H1 (cell line): ENCODE measurements at regions not wholly inside any gene's neighbourhood (a gene's known extent, or its start where the extent isn't known, plus 50 kb on each side); places are given as distances from the start of the nearest gene placed in this dataset.

Experiments used
- CBX5 ChIP-seq: fragments of 300-800, 300-1000 bp; sonication (generic); IDR thresholded peaks from 2 replicates; pipeline ENCODE4 v1.7.1; 2016; ENCODE audit warnings: antibody characterized with exemption, low read length, low read depth
- CHD2 ChIP-seq: IDR thresholded peaks from 2 replicates; pipeline ENCODE4 v1.6.1; 2012; ENCODE audit warnings: low read length, improper control_type of control experiment
- CTBP2 ChIP-seq: IDR thresholded peaks from 2 replicates; pipeline ENCODE4 v1.7.0; 2011; ENCODE audit warnings: borderline replicate concordance, mild to moderate bottlenecking, moderate library complexity, mixed read lengths, low read length; ENCODE audit not compliant: insufficient read depth, insufficient read length
- HDAC2 ChIP-seq, 2 experiments: fragments of 300-600 bp in 1 of 2; sonication (generic) in 1 of 2; IDR thresholded peaks; 2 replicates each; pipeline ENCODE4 v1.6.1; 2011 to 2012; ENCODE audit warnings: low read depth in 2 of 2, low read length in 2 of 2, mild to moderate bottlenecking in 2 of 2, moderate library complexity in 2 of 2, borderline replicate concordance in 1 of 2, inconsistent platforms in 1 of 2
- POU5F1 ChIP-seq: IDR thresholded peaks from 2 replicates; pipeline ENCODE4 v1.6.1; 2011; ENCODE audit warnings: low read depth, mild to moderate bottlenecking, low read length, moderate library complexity
- SIN3A ChIP-seq, 2 experiments: IDR thresholded peaks in 1 of 2; conservative IDR thresholded peaks in 1 of 2; 2 replicates each; pipeline ENCODE4 v1.6.1; 2011 to 2012; ENCODE audit warnings: low read length in 2 of 2, improper control_type of control experiment in 1 of 2, low read depth in 1 of 2, mild to moderate bottlenecking in 1 of 2
- TF ChIP-seq, protein P1 (sequence below): fragments of 300-600 bp; sonication (generic); IDR thresholded peaks from 2 replicates; pipeline ENCODE4 v1.7.1; 2012; ENCODE audit warnings: low read length, moderate library complexity, mild to moderate bottlenecking, inconsistent platforms; ENCODE audit not compliant: insufficient replicate concordance
- TF ChIP-seq, protein P2 (sequence below): IDR thresholded peaks from 2 replicates; pipeline ENCODE4 v1.6.1; 2012; ENCODE audit warnings: inconsistent platforms
- TF ChIP-seq, protein P3 (sequence below): IDR thresholded peaks from 2 replicates; pipeline ENCODE4 v1.6.1; 2011; ENCODE audit warnings: low read depth, mild to moderate bottlenecking, low read length; ENCODE audit not compliant: insufficient read depth

DNA sequence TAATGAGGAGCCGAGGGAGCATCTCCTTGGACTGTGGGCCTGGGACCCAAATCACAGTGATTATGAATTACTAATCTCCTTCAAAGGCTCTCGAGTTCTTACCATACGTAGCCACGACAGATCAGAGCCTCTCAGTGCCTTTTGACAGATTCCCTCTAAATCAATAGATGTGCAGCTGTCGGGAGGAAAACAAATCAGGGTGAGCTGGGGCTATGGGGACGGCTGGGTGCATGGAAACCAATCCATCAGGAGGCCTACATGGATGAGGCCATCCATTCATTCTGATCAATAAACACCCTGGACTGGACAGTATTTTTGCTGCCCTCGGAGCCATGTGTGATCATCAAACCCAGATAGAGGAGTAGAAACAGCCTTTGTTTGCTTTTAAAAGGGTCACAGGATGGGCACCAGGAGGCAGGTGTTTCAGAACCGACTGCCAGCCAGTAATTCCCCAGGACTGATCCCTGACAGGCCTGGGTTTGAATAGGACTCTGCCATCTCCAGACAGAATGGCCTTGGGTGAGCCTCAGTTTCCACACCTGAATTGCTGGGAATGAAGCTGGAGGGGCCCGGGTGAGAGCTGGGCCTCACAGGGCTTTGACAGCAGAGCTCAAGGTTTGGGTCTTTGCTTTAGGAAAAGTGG lies 532.8 kb downstream of the MATN1 start (continued):
- TF ChIP-seq, protein P1, sequence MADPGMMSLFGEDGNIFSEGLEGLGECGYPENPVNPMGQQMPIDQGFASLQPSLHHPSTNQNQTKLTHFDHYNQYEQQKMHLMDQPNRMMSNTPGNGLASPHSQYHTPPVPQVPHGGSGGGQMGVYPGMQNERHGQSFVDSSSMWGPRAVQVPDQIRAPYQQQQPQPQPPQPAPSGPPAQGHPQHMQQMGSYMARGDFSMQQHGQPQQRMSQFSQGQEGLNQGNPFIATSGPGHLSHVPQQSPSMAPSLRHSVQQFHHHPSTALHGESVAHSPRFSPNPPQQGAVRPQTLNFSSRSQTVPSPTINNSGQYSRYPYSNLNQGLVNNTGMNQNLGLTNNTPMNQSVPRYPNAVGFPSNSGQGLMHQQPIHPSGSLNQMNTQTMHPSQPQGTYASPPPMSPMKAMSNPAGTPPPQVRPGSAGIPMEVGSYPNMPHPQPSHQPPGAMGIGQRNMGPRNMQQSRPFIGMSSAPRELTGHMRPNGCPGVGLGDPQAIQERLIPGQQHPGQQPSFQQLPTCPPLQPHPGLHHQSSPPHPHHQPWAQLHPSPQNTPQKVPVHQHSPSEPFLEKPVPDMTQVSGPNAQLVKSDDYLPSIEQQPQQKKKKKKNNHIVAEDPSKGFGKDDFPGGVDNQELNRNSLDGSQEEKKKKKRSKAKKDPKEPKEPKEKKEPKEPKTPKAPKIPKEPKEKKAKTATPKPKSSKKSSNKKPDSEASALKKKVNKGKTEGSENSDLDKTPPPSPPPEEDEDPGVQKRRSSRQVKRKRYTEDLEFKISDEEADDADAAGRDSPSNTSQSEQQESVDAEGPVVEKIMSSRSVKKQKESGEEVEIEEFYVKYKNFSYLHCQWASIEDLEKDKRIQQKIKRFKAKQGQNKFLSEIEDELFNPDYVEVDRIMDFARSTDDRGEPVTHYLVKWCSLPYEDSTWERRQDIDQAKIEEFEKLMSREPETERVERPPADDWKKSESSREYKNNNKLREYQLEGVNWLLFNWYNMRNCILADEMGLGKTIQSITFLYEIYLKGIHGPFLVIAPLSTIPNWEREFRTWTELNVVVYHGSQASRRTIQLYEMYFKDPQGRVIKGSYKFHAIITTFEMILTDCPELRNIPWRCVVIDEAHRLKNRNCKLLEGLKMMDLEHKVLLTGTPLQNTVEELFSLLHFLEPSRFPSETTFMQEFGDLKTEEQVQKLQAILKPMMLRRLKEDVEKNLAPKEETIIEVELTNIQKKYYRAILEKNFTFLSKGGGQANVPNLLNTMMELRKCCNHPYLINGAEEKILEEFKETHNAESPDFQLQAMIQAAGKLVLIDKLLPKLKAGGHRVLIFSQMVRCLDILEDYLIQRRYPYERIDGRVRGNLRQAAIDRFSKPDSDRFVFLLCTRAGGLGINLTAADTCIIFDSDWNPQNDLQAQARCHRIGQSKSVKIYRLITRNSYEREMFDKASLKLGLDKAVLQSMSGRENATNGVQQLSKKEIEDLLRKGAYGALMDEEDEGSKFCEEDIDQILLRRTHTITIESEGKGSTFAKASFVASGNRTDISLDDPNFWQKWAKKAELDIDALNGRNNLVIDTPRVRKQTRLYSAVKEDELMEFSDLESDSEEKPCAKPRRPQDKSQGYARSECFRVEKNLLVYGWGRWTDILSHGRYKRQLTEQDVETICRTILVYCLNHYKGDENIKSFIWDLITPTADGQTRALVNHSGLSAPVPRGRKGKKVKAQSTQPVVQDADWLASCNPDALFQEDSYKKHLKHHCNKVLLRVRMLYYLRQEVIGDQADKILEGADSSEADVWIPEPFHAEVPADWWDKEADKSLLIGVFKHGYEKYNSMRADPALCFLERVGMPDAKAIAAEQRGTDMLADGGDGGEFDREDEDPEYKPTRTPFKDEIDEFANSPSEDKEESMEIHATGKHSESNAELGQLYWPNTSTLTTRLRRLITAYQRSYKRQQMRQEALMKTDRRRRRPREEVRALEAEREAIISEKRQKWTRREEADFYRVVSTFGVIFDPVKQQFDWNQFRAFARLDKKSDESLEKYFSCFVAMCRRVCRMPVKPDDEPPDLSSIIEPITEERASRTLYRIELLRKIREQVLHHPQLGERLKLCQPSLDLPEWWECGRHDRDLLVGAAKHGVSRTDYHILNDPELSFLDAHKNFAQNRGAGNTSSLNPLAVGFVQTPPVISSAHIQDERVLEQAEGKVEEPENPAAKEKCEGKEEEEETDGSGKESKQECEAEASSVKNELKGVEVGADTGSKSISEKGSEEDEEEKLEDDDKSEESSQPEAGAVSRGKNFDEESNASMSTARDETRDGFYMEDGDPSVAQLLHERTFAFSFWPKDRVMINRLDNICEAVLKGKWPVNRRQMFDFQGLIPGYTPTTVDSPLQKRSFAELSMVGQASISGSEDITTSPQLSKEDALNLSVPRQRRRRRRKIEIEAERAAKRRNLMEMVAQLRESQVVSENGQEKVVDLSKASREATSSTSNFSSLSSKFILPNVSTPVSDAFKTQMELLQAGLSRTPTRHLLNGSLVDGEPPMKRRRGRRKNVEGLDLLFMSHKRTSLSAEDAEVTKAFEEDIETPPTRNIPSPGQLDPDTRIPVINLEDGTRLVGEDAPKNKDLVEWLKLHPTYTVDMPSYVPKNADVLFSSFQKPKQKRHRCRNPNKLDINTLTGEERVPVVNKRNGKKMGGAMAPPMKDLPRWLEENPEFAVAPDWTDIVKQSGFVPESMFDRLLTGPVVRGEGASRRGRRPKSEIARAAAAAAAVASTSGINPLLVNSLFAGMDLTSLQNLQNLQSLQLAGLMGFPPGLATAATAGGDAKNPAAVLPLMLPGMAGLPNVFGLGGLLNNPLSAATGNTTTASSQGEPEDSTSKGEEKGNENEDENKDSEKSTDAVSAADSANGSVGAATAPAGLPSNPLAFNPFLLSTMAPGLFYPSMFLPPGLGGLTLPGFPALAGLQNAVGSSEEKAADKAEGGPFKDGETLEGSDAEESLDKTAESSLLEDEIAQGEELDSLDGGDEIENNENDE = no peak
- TF ChIP-seq POU5F1 = no peak
- TF ChIP-seq, protein P2, sequence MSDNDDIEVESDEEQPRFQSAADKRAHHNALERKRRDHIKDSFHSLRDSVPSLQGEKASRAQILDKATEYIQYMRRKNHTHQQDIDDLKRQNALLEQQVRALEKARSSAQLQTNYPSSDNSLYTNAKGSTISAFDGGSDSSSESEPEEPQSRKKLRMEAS = no peak
- TF ChIP-seq CHD2 = no peak
- no peak for TF ChIP-seq SIN3A (conservative IDR thresholded peaks at IDR 0.05 in 1 of 2, IDR thresholded peaks at IDR 0.05 in 1 of 2; ENCODE audit: low read depth in 1 of 2, low read length in 2 of 2)
- no peak for TF ChIP-seq CTBP2
- TF ChIP-seq HDAC2 (IDR thresholded peaks at IDR 0.05; ENCODE audit: borderline replicate concordance in 1 of 2, low read depth in 2 of 2, low read length in 2 of 2) = no peak
- TF ChIP-seq, protein P3, sequence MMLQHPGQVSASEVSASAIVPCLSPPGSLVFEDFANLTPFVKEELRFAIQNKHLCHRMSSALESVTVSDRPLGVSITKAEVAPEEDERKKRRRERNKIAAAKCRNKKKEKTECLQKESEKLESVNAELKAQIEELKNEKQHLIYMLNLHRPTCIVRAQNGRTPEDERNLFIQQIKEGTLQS = no peak
- TF ChIP-seq CBX5 = no peak
